ENCODE measurements at regions not wholly inside any gene's neighbourhood (a gene's known extent, or its start where the extent isn't known, plus 50 kb on each side); places are given as distances from the start of the nearest gene placed in this dataset.
"Not testable (repeated sequence)": the region's sequence is repeated elsewhere in the genome, so short reads cannot be mapped to it uniquely, and the experiment has no call there.

DNA sequence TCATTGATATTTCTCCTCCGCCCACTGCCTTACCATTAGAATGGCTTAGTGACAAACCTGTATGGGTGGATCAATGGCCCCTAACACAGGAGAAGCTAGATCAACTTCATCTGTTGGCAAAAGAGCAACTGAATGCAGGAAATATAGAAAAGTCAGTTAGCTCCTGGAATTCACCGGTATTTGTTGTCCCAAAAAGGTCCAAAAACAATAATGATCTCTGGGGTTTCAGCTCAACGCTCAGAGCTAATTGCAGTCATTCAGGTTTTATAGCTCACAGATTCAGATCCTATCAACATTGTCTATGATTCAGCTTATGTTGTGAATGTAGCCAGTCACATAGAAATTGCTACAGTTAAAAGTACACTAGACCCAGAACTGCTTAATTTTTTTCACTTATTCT, 124.0 kb upstream of the ZCCHC13 start:
- no peak for DNase-seq

GRCh38 chrX:74179499-74179898, 124.5 kb upstream of the ZCCHC13 start:
- no peak for DNase-seq

GRCh38 chrX:74179071-74179470, 124.9 kb upstream of the ZCCHC13 start:
- DNase-seq = peak; percentile 32

- DNase-seq = no peak
Measured at GRCh38 chrX:74178536-74178935, 125.4 kb upstream of the ZCCHC13 start.

GRCh38 chrX:74171465-74171864, 132.5 kb upstream of the ZCCHC13 start:
- no peak for DNase-seq

DNA sequence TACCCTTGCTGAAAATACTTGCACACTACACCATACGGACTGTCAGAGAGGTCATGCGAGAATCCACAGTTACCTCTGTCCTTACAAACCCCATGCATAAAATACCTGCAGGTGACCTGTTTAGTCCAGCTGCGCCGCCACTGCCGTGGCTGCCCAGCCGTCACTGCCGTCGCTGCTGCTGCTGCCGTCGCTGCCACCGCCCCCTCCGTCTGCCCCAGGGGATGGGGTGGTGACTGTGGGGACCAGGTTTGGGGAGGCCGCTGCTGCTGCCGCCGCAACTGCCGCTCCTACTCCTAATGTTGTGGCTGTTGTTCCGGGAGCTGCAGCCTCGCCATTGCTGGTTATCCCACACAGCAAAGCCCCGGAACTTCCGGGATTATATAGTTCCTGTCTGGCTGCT, 141.8 kb upstream of the ZCCHC13 start:
- DNase-seq = no peak

DNA sequence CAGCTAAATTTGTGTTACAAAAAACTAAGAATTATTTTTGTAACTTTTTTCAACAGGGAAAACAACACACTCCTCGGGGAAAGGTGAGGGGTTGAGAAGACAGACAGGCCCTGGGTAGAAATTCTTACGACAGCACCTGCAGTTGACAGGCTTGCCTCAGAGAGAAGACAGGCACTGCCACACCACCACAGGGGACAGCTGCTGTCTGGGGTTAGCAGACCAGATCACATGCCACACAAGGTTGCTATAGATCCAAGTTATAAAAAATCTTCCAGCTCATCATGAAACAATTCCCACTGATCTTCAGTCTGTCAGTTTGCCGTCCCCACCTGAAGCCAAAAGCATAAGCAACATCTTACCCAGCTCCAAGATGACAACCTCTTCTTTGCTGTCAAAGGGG, 143.2 kb upstream of the ZCCHC13 start:
- no peak for DNase-seq

DNA sequence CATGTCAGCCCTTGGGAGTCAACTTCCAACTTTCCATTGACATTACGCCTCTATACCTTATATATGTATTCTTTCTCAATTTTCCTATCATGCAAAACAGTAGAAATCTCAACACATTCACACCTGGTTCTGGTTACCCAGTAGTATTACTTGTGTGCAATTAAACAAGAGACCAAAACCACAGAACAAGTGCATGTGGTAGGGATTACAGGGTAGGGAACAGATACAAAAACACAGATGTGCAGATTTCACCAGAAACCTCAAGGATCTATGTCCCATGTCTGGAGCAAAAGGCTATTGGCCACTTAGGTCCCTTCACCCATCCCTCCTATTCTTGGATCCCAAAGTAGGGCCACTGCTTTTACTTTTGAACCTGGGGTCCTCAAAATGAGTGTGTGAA, 143.6 kb upstream of the ZCCHC13 start:
- DNase-seq = no peak

DNA sequence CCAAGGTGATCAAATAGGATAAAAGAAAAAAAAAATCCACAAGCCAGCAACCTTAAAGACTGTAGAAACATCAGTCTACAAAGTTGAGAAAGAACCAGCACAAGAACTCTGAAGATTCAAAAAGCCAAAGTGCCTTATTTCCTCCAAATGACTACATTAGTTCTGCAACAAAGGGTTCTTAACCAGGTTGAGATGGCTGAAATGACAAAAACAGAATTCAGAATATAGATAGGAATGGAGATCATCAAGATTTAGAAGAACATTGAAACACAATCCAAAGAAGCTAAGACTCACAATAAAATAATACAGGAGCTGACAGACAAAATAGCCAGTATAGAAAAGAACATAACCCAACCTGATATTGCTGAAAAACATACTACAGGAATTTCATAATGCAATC, 156.5 kb upstream of the ZCCHC13 start:
- no peak for DNase-seq

DNA sequence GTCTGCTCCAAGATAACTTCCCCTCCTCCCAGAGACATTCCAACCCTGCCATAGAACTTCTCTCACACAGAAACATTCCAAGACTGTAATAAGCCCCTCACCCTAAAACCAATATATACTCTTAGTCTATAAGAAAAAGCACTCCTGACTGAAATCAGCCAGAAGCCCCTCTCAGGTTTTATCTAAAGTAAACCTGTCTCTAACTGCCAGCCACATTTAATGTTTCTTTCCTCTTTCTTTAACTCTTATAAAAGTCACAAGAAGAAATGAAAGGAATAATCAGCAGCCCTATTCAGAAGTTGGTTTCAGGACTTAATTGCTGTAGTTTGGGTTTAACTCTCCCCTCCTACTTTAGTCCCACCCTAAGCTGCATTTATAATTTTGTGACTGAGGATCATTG, 165.0 kb upstream of the ZCCHC13 start:
- no peak for DNase-seq

- DNase-seq = peak; percentile 50
Measured at GRCh38 chrX:74133156-74133796, 170.7 kb upstream of the ZCCHC13 start.

- no peak for DNase-seq
Measured at GRCh38 chrX:74132280-74132679, 171.7 kb upstream of the ZCCHC13 start.

GRCh38 chrX:74119016-74119910, 184.7 kb upstream of the ZCCHC13 start:
- peak; percentile 77 for DNase-seq

DNA sequence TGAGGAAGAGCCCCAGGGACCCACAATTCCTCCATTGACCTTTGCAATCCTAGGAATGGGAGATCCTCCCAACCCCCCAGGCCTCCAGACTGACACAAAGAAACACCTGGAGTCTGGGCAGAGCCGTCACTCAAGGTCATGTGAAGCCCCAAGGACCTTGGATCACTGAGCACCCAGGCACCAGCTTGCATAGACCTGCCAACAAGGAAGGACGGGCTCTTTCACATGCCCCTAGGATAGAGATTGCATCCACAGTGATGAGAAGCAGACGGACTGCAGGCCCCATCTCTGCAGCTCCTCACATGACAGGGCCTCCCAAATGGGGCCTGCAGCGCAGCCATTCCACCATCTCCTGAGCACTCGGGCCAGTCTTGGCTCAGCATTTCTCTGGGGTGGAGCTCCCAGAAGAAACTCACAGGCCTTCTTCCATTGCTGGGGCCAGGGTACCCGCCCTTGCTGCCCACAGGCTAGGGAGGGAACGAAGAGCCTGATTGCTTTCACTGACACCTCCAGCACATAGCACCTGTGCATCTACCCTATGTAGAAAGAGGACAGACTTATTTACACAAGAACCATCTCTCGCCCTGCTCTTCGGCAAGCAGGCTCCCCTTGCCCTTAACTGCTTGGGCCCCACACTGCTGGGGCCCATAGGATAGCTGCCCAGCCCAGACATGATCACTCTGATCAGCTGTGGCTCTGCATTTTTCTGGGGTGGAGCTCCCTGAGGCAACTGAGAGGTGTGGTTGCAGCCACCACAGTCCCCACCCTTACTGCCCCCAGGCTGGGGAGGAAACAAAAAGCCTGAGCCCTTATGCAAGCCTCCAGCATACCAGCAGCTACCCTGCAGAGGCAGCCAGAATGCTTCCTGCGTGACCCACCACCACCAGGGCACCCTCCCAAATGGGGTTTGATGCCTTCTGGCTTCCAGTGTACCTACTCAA, 185.7 kb upstream of the ZCCHC13 start:
- DNase-seq = no peak

DNA sequence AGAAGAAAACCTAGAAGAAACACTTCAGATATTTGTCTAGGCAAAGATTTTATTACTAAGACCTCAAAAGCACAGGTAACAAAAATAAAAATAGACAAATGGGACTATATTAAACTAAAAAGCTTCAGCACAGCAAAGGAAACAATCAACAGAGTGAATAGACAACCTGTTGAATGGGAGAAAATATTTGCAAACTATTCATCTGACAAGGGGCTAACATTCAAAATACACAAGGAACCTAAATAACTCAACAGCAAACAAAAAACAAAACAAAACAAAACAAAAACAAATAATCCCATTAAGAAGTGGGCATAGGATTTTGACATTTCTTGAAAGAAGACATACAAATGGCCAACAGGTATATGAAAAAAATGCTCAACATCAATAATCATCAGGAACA, 192.7 kb upstream of the ZCCHC13 start:
- no peak for DNase-seq

GRCh38 chrX:74107666-74108065, 196.3 kb upstream of the ZCCHC13 start:
- no peak for DNase-seq

DNA sequence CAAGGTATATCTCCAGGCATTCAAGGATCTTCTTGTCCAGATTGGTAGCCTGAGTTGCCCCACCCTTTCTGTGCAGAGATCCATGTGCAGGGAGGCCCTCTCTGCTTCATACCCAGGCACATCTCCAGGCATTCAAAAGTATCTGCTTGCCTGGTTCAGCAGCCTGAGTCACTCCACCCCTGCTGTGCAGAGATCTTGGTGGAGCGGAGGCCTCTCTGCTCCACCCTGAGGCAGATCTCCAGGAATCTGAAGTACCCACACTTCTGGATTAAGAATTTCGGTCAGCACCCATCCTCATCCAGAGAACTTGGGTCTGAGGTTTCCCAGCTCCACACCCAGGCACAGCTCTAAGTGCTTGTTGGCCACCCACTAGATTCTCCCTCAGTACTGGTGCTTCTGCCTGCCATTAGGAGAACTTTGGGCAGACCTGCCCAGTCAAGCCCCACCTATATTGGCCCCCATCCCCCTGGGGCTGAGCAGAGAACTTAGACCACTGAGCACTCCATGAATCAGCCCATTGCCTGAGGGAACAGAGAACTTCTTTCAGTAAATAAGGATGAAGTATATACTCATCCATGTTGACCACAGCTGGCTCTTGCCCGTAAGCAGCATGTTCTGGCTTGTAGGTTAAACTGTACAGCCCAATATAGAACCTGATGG, 199.5 kb upstream of the ZCCHC13 start:
- DNase-seq = peak; percentile 4

- not testable (repeated sequence) for DNase-seq
Measured at GRCh38 chrX:74098407-74098806, 205.6 kb upstream of the ZCCHC13 start.

- DNase-seq = no peak
Measured at GRCh38 chrX:74090049-74090448, 213.9 kb upstream of the ZCCHC13 start.

- DNase-seq = no peak
Measured at GRCh38 chrX:74085642-74086236, 218.2 kb upstream of the ZCCHC13 start.

GRCh38 chrX:74080165-74080564, 223.8 kb upstream of the ZCCHC13 start:
- peak; percentile 2 for DNase-seq

DNA sequence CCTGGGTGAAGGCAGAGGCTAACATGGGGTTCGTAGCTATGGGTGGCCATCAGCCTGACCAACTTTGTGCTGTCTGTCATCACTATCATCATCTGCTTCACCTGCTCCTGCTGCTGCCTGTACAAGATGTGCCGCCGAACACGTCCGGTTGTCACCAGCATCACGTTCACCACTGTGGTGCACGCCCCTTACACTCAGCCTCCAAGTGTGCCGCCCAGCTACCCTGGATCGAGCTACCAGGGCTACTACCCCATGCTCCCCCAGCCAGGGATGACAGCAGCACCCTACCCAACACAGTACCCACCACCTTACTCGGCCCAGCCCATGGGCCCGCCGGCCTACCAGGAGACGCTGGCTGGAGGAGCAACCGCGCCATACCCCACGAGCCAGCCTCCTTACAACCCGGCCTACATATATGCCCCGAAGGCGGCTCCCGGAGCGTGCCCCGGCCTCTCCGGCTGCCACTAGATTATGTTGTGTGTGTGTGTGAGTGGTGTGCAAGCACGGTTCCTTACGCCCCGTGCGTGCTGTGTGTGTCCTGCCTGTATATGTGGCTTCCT, 213.4 kb upstream of the XIST start:
- DNase-seq = no peak
